ENCODE measurements at regions not wholly inside any gene's neighbourhood (a gene's known extent, or its start where the extent isn't known, plus 50 kb on each side); places are given as distances from the start of the nearest gene placed in this dataset.

GRCh38 chr20:22795871-22796270, 211.5 kb upstream of the FOXA2 start (continued):
- no peak for TF ChIP-seq GATAD2B (conservative IDR thresholded peaks at IDR 0.05; ENCODE audit: low read depth)
- no peak for TF ChIP-seq MTA3 (IDR thresholded peaks at IDR 0.05; ENCODE audit: borderline replicate concordance, low read length)

- Histone ChIP-seq H3K27ac (ENCODE audit: control insufficient read depth, insufficient read depth) (no peak overlapping the region), H3K9ac (ENCODE audit: control insufficient read depth, insufficient read depth, low read length) (no peak overlapping the region), H3K36me3 (ENCODE audit: control insufficient read depth in 2 of 2, insufficient read depth in 2 of 2, low read length in 1 of 2) (no peaks in the 10 kb centered on the region), H3K27me3 (replicated peaks in 1 of 2; ENCODE audit: control insufficient read depth in 2 of 2, insufficient read depth in 2 of 2, low read length in 1 of 2) (no peaks in the 10 kb centered on the region), H3K4me3 (no peak overlapping the region), H3K4me1 (ENCODE audit: control insufficient read depth, insufficient read depth, low read length) (no peaks in the 10 kb centered on the region), H2AFZ (ENCODE audit: control insufficient read depth, low read depth, low read length) (no peak overlapping the region), H3K4me2 (ENCODE audit: control insufficient read depth, insufficient read depth) (no peak overlapping the region), H3K9me3 (replicated peaks; ENCODE audit: control insufficient read depth, insufficient read depth, low read length) (no peaks in the 10 kb centered on the region), H4K20me1 (ENCODE audit: control insufficient read depth, insufficient read depth) (no peaks in the 10 kb centered on the region), H3K79me2 (ENCODE audit: control insufficient read depth, insufficient read depth, low read length) (no peaks in the 10 kb centered on the region)
- no TSS peak for BruUV-seq (replicated peaks)
- FAIRE-seq = no peak
- no peak for DNase-seq (ENCODE audit: low read depth, low spot score)
- TF ChIP-seq SREBF2 (IDR thresholded peaks at IDR 0.05; ENCODE audit: low read length) (no peak), KDM1A (IDR thresholded peaks at IDR 0.05; ENCODE audit: borderline replicate concordance) (no peak), BCL3 (IDR thresholded peaks at IDR 0.05; ENCODE audit: borderline replicate concordance, insufficient read depth, low read depth, low read length, poor library complexity, severe bottlenecking) (no peak), IKZF1 (conservative IDR thresholded peaks at IDR 0.05) (no peak), EZH2 (IDR thresholded peaks at IDR 0.05; ENCODE audit: borderline replicate concordance, control insufficient read depth, low read depth, low read length) (no peak), TBL1XR1 (IDR thresholded peaks at IDR 0.05; ENCODE audit: low read depth, low read length) (no peak), ETV6 (conservative IDR thresholded peaks at IDR 0.05 in 1 of 2, IDR thresholded peaks at IDR 0.05 in 1 of 2; ENCODE audit: borderline replicate concordance in 1 of 2, low read depth in 1 of 2) (no peak), YBX1 (IDR thresholded peaks at IDR 0.05) (no peak), RCOR1 (conservative IDR thresholded peaks at IDR 0.05; ENCODE audit: low read depth, low read length) (no peak), ZNF274 (IDR thresholded peaks at IDR 0.05; ENCODE audit: insufficient read depth, insufficient read length) (no peak), IRF3 (IDR thresholded peaks at IDR 0.05) (no peak)
- ChIA-PET RAD21 (ENCODE audit: unreplicated experiment) (no interaction called here), CTCF (no interaction called here), POLR2A (no interaction called here), SMC1A (ENCODE audit: uncharacterized antibody, unreplicated experiment) (no interaction called here)
- WGBS (ENCODE audit: insufficient coverage, insufficient replicate concordance, low lambda C conversion rate, missing lambda C conversion rate) = 0% methylated on average over 5 of the region's 5 CpGs
- in situ Hi-C loops (cut with MboI) = no loop called here
- ATAC-seq = no peak
- intact Hi-C loops (cut with micrococcal nuclease; ENCODE audit: unreplicated experiment) = no loop called here
Measured at GRCh38 chr20:22796469-22797077, 212.2 kb upstream of the FOXA2 start.

Measured in GM12878 (cell line).